ENCODE measurements at regions not wholly inside any gene's neighbourhood (a gene's known extent, or its start where the extent isn't known, plus 50 kb on each side); places are given as distances from the start of the nearest gene placed in this dataset.
A peak's percentile ranks its signal among the peaks of the same experiment; 100 is the strongest.

DNA sequence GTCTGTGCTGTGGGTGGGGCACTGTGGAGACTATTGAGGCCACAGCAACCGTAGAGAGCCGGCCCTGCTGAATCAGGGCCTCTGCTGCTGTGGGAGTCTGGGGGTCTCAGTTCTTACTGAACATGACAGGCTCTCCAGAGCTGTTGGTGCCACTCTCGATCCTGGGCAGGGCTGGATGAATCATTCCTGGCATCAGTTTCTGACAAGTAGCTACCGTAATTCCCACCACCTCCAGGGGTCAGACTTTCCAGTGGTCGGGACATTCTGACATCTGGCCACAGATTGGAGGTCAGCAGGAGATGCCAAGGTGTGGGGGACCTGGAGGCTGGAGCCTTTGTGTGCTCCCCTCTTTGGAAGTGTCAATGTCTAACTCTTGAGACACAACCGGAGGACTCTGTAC is 188.4 kb downstream of the IRX2 start:
- ChIA-PET POLR2A (ENCODE audit: partially characterized antibody) (no interaction called here), CTCF (ENCODE audit: partially characterized antibody) (interaction anchor here (0.6 to 3.2 kb wide), 10 partner anchors 8 to 169 kb away, joined by 3 to 12 read pairs (median 4); no protein-coding TSS in a partner anchor)
- Histone ChIP-seq H3K27ac (ENCODE audit: low read depth, low read length) (no peak overlapping the region), H2BK12ac (ENCODE audit: low read depth, low read length) (peak overlapping the region; percentile 60; the same call in 1 of the 2 replicates), H3K4me2 (ENCODE audit: insufficient read depth in 1 of 2, low read depth in 2 of 2, low read length in 2 of 2) (no peak overlapping the region), H4K91ac (replicated peaks; ENCODE audit: insufficient read length, low read length) (no peak overlapping the region), H2BK5ac (ENCODE audit: low read depth, low read length) (no peak overlapping the region), H2AK5ac (ENCODE audit: low read depth, low read length) (no peak overlapping the region), H3K27me3 (replicated peaks in 1 of 4; ENCODE audit: control insufficient read depth in 3 of 4, extremely low read depth in 1 of 4, insufficient read depth in 3 of 4, low read length in 3 of 4) (no peaks in the 10 kb centered on the region), H2BK20ac (ENCODE audit: low read length) (no peak overlapping the region), H3K79me2 (ENCODE audit: control insufficient read depth in 1 of 2, insufficient read depth in 2 of 2, low read length in 2 of 2) (no peaks in the 10 kb centered on the region), H3K18ac (ENCODE audit: extremely low read depth, low read length) (no peak overlapping the region), H3K4ac (replicated peaks; ENCODE audit: insufficient read length, low read depth, low read length) (no peak overlapping the region), H2BK15ac (ENCODE audit: low read length) (no peak overlapping the region), H3K4me3 (ENCODE audit: extremely low read depth in 1 of 4, insufficient read depth in 2 of 4, low read depth in 3 of 4, low read length in 4 of 4) (no peak overlapping the region), H4K5ac (ENCODE audit: insufficient read length, low read depth, low read length) (no peak overlapping the region), H3K23me2 (ENCODE audit: low read depth, low read length) (no peaks in the 10 kb centered on the region), H3K36me3 (ENCODE audit: control insufficient read depth in 2 of 4, insufficient read depth in 4 of 4, low read length in 3 of 4) (no peaks in the 10 kb centered on the region), H3K4me1 (replicated peaks in 1 of 4; ENCODE audit: control insufficient read depth in 3 of 4, insufficient read depth in 4 of 4, low read length in 3 of 4) (no peaks in the 10 kb centered on the region), H3K56ac (replicated peaks; ENCODE audit: insufficient read length, low read depth, low read length) (no peak overlapping the region), H3K14ac (ENCODE audit: insufficient read length) (no peak overlapping the region), H3K9me3 (ENCODE audit: insufficient read depth in 2 of 2, low read depth in 1 of 2, low read length in 1 of 2) (no peaks in the 10 kb centered on the region; a peak in 1 of 4 replicates), H3K9ac (replicated peaks in 1 of 4; ENCODE audit: extremely low read depth in 1 of 4, low read depth in 3 of 4, low read length in 3 of 4) (no peak overlapping the region), H4K20me1 (replicated peaks in 1 of 2; ENCODE audit: control insufficient read depth in 1 of 2, insufficient read depth in 2 of 2, low read length in 2 of 2) (no peaks in the 10 kb centered on the region), H2AFZ (ENCODE audit: low read length) (no peak overlapping the region), H3K23ac (ENCODE audit: insufficient read length) (no peak overlapping the region), H4K8ac (ENCODE audit: extremely low read depth, insufficient read depth, low read length) (no peak overlapping the region), H2BK120ac (replicated peaks; ENCODE audit: low read depth, low read length) (no peak overlapping the region), H3K79me1 (ENCODE audit: low read depth, low read length) (no peaks in the 10 kb centered on the region)
- DNase-seq (ENCODE audit: low read depth in 1 of 2, low spot score in 2 of 2) (no peak), FAIRE-seq (no peak)
- 96% methylated on average over 6 of the region's 6 CpGs; no CpG with 5 or more reads in 1 of the 2 experiments for WGBS, 2 experiments (ENCODE audit: extremely low coverage in 1 of 2, insufficient coverage in 1 of 2, insufficient read length in 1 of 2, insufficient replicate concordance in 2 of 2, low coverage in 1 of 2, low lambda C conversion rate in 2 of 2, missing lambda C conversion rate in 1 of 2)
- no peak for TF ChIP-seq SIRT6 (IDR thresholded peaks at IDR 0.05; ENCODE audit: low read length)
- peak; percentile 28 to 49; a peak in 3 of 4 replicates for TF ChIP-seq RAD21 (IDR thresholded peaks at IDR 0.05 in 1 of 2, conservative IDR thresholded peaks at IDR 0.05 in 1 of 2; ENCODE audit: low read depth in 2 of 2, low read length in 2 of 2)
- TF ChIP-seq, protein P1, sequence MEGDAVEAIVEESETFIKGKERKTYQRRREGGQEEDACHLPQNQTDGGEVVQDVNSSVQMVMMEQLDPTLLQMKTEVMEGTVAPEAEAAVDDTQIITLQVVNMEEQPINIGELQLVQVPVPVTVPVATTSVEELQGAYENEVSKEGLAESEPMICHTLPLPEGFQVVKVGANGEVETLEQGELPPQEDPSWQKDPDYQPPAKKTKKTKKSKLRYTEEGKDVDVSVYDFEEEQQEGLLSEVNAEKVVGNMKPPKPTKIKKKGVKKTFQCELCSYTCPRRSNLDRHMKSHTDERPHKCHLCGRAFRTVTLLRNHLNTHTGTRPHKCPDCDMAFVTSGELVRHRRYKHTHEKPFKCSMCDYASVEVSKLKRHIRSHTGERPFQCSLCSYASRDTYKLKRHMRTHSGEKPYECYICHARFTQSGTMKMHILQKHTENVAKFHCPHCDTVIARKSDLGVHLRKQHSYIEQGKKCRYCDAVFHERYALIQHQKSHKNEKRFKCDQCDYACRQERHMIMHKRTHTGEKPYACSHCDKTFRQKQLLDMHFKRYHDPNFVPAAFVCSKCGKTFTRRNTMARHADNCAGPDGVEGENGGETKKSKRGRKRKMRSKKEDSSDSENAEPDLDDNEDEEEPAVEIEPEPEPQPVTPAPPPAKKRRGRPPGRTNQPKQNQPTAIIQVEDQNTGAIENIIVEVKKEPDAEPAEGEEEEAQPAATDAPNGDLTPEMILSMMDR (IDR thresholded peaks at IDR 0.05; ENCODE audit: control extremely low read depth in 1 of 3, insufficient read depth in 1 of 3, low read depth in 1 of 3, low read length in 3 of 3): peak; percentile 30 to 54 (median 35); a peak in 3 of 4 replicates

Data from H1 (cell line).